Stimulated activated naive CD4-positive, alpha-beta T cell treated with Interleukin-2 at 50 U/mL for 16 hours (primary cell): ENCODE measurements at regions not wholly inside any gene's neighbourhood (a gene's known extent, or its start where the extent isn't known, plus 50 kb on each side); places are given as distances from the start of the nearest gene placed in this dataset.
"Not testable (repeated sequence)": the region's sequence is repeated elsewhere in the genome, so short reads cannot be mapped to it uniquely, and the experiment has no call there.

ENCODE experiments used
- DNase-seq: peaks from one replicate; lab custom pipeline; 2025; lab: John Stamatoyannopoulos, UW

DNA sequence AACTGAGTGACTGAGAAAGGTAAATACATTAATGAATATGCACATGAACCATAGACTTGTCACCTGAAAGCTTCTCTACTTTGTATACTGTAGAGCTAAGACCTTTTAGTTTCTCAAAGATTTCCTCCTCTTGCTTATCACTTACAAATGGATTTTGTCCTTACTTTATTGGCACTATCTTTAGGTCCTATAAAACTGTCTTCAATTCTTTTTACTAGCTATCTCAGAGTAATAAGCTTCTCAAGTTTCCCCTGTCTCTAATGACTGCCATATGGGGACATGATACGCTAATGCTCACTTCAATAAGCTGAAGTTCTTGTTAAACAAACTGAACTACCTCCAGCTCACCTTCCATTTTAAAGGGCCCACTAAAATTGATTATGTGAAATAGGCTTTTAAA lies 468.2 kb upstream of the CCDC196 start:
- no peak for DNase-seq

GRCh38 chr14:66022526-66022925 lies 463.6 kb upstream of the CCDC196 start:
- DNase-seq = no peak

DNA sequence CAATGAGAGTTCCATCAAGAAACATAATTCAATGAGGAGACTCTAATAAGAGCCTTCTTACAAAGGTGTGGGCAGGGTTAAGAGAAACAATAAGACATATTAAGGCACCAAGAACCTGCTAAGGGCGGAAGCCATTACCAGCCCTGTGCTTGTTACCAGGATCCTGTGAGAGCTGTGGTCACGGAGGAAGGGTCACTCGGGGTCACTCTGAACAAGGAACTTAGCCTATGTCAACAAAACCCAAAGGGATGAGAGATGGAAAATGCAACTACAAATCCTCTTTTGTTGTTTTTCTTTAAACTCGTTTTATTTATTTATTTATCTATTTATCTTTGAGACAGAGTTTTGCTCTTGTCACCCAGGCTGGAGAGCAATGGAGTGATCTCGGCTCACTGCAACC lies 460.4 kb upstream of the CCDC196 start:
- no peak for DNase-seq

- not testable (repeated sequence) for DNase-seq
Observed at GRCh38 chr14:66031981-66032380, 454.2 kb upstream of the CCDC196 start.

DNA sequence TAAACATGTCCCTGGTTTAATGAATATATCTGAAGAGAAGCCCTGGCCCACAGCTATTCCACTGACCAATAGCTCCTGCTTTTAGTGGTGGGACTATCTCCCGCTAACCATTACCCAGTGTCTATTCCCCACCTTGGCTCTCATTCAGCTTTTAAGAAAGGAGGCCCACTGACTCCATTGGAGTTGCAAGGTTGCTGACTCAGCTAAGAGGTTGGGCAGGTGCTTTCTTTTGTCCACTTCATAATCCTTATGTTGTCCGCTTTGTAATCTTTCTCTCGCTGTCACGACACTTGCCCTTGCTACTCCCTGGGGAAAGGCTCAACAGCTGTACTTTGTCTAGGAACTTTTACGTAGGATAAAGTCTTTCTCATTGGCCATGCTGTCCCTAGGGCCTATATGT lies 453.4 kb upstream of the CCDC196 start:
- DNase-seq = no peak

- DNase-seq = no peak
Observed at GRCh38 chr14:66036547-66036946, 449.6 kb upstream of the CCDC196 start.

DNA sequence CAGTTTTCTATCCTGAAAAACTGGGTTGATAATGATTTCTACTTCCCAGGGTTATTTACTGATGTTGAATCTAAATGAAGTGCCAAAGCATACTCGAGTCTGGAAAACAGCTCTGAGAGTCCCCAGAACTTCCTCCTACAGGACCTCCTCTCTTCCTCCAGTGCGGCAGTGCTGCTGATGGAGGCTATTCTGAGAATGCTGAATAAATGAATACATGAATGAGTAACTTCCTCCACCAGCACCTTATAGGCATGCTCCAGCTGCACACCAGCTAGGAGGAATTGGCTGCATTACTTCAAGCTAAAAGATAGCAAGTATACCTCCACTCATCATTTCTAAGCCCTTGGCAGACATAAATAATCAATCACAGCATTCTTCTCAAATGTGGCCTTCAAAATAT lies 448.8 kb upstream of the CCDC196 start:
- no peak for DNase-seq

GRCh38 chr14:66038212-66038611 lies 448.0 kb upstream of the CCDC196 start:
- no peak for DNase-seq

DNA sequence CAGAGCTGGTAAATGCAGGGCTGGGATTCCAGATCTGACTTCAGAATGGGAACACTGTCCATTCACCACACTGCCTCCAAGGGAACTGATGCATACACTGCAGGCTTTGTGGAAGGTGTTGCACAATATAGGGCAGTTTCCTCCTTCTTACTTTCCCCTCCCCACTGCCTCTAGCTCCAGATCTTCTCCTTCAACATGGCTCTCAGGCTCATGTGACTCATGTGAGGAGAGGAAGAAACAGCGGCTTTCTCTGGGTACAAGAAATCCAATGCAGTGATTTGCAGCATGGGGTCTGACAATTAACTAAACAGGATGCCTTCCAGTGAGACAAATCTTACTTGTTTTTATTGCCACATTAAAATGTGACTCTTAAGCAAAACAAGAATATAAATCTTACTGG lies 447.6 kb upstream of the CCDC196 start:
- no peak for DNase-seq

DNA sequence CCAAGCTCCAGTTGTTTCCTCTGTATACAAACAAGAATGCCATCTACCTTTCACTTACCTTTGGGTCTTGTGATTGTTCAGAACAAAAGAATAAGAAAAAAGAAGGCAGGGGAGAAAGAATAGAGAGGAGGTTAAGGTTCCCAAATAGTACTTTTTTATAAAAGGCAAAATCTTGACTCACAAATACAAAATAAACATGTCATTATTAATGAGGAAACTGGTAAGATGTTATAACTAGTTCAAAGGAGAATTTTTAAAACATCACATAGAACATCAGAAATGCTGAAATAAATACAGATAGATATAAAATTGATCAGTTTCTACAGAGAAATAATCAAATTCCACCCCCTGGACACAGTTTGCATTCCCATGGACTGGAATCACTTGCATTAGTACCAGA lies 446.7 kb upstream of the CCDC196 start:
- DNase-seq = no peak

- no peak for DNase-seq
Observed at GRCh38 chr14:66041582-66041981, 444.6 kb upstream of the CCDC196 start.

DNA sequence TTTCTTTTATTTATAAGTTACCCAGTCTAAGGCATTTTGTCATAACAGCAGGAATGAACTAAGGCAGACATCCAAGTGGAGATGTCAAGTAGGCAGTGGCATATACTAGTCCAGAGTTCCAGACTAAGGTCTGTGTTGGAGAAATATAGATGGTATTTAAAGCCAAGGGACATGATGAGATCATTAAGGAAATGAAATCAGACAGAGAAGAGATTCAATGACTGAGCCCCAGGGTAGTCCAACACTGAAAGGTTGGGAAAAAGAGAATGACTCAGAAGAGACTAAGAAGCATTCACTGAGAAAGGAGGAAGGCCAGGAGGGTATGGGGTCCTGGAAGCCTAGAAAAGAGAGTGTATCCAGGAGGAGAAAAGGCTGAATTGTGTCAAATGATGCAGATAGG lies 442.2 kb upstream of the CCDC196 start:
- DNase-seq = no peak

GRCh38 chr14:66045572-66046021 lies 440.6 kb upstream of the CCDC196 start:
- no peak for DNase-seq

GRCh38 chr14:66046035-66046434 lies 440.1 kb upstream of the CCDC196 start:
- no peak for DNase-seq

- no peak for DNase-seq
Observed at GRCh38 chr14:66046591-66046990, 439.6 kb upstream of the CCDC196 start.

DNA sequence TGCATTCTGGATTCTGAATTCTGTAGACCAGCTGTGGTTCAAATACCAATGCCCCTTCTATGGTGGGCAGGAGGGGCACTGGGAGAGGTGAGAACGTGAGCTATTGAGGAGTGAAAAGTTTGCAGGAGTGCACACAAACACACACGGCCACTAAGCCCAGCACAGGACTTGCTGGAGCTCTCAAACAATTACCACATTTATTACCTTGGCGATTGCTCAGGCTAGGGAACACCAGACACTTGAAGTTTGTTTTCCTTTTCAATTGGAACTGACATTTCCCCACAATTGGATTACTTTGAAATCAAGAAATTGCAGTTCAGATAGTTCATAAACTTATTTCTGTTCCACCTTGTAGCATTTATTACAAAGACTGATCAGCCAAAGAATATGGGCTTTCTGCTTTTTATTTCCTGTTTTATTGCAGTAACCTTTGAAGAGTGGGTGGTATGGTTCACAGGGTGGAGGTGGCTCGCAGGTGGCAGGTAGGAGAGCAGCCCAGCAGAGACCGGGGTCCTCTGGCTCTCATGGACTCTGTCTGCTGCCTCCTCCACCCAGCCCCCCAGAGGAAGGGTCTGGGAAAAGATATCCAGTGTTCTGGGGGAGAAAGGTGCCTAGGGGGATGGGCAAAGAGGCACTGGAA lies 429.8 kb upstream of the CCDC196 start:
- DNase-seq = no peak

DNA sequence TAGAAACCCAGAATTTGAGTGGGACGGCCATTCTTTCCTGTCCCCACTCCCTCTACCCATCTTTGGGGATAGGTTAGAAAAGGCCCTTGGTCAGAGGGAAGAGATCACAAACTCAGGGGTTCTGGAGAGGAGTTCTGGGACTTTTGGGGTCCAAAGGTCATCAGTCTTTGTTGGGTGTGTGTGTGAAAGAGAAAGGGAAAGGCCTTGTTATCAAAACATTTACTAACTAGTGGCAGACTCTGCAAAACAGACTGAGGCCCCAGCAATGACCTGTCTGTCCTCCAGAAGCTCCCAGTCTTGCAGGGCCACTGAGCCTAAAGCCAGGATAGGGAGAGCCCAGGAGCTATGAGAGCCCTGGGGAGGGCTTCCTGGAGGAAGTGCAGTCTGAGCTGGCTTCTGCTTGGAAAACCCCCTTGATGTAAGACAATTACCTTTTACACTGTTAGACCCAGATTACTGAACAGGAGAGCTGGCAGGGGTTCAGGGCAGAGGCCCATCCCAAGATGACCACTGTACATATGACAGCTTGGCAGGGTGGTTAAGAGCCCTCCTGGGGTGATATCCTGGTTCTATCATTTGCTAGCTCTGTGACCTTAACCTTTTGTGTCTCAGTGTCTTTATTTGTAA lies 429.1 kb upstream of the CCDC196 start:
- no peak for DNase-seq

GRCh38 chr14:66065188-66065587 lies 421.0 kb upstream of the CCDC196 start:
- DNase-seq = no peak

DNA sequence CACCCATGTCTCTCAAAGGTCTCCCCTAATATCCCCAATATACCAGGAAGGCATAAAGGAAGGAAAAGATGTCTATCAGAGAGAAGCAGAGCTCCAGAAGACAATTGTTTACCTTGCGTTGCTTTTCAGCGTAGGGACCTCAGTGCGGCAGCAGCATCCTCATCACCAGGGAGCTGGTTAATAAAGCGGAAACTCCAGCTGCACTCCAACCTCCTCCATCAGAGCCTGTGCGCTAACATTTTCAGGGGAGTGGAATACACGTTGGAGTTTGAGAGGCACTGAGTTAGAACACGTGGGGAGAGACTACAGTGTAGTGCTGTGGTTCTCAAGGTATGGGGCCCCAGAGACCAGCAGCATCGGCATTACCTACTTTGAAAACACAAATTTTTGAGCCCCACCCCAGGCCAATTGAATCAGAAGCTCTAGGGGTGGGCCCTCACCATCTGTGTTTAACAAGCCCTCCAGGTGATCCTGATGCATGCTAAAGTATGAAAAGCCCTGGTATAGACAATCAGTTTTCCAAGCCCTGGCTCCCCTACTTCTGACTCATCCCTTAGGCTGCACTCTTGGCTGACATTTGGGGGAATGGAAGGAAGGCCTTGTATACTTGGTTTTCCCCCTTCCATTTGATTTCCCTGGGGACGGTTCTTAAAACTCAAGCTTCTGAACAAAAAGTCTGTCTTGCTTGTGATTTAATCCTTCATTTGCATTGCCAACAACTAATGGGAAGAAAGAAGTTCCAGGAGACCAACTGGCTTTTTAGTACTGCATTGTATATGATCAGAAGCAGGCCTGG lies 419.0 kb upstream of the CCDC196 start:
- DNase-seq = no peak

DNA sequence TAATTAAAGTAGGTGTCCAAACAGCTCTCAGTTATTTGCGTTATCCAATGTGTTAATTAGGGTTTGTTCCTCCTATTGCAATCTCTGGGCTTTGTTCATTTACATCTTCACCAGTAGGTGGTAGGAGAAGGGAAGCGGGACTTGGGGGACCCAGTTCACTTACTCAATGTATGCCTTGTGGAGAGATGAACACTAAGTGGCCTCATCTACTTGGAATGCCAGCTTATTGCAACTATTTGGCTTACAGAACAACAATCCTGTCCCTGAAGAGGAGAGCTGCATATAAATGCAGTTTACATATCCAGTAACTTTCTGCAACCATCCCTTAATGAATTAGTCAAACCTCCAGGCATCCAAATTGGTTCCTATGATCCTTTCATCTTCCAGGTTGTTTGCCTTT lies 417.1 kb upstream of the CCDC196 start:
- DNase-seq = no peak

GRCh38 chr14:66069830-66070541 lies 416.2 kb upstream of the CCDC196 start:
- DNase-seq = no peak

GRCh38 chr14:66070542-66071319 lies 415.4 kb upstream of the CCDC196 start:
- DNase-seq = peak; percentile 54
